ENCODE measurements at regions not wholly inside any gene's neighbourhood (a gene's known extent, or its start where the extent isn't known, plus 50 kb on each side); places are given as distances from the start of the nearest gene placed in this dataset.

DNA sequence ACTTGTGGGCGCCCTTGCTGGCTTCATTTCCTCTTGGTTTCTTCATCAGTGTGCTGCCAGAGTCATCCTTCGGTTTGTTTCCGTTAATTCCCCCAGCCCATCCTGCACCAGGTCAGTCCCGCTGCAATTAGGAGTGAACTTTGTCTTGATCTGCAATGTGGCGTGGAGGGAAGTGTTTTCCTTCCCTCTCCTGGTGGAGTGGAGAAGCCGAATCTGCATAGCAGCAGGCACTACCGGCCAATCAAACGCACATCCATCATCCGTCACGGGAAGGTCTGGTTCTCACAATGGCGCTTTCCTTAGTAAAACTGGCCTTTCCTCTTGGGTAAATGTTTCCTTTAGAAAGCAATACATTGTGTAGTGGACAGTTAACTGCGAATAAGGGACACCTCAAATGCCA lies 337.5 kb downstream of the CXCL12 start:
- no peaks in the 10 kb centered on the region for H3F3A ChIP-seq (ENCODE audit: insufficient read depth, low read length)
- H3K4me1 ChIP-seq (ENCODE audit: low read length) = no peaks in the 10 kb centered on the region
- H3K27ac ChIP-seq (ENCODE audit: low read length) = no peak overlapping the region
- no peaks in the 10 kb centered on the region for H3K9me3 ChIP-seq (replicated peaks; ENCODE audit: insufficient read depth, low read length)
- no peak overlapping the region for H3K4me3 ChIP-seq (ENCODE audit: low read length)
- no peak overlapping the region for H2AFZ ChIP-seq (ENCODE audit: low read length)
- no peaks in the 10 kb centered on the region for H3K36me3 ChIP-seq (replicated peaks; ENCODE audit: insufficient read depth, low read length)
- H4K20me1 ChIP-seq (ENCODE audit: insufficient read depth, low read length) = no peaks in the 10 kb centered on the region
- H3K9ac ChIP-seq (ENCODE audit: low read length) = no peak overlapping the region
- no peak overlapping the region for H3K4me2 ChIP-seq (ENCODE audit: low read depth, low read length)
- H3K79me2 ChIP-seq (ENCODE audit: low read length) = no peaks in the 10 kb centered on the region
- H3K9me2 ChIP-seq (replicated peaks; ENCODE audit: insufficient read depth, low read length) = no peaks in the 10 kb centered on the region
- no peak for DNase-seq
- no peaks in the 10 kb centered on the region for H3K27me3 ChIP-seq (replicated peaks; ENCODE audit: insufficient read depth, low read length)
- TF ChIP-seq EZH2 (optimal IDR thresholded peaks at IDR 0.05; ENCODE audit: low read depth, low read length) (no peak), EZH2phosphoT487 (IDR thresholded peaks at IDR 0.05; ENCODE audit: low read length) (no peak)
- TF ChIP-seq, protein P1, sequence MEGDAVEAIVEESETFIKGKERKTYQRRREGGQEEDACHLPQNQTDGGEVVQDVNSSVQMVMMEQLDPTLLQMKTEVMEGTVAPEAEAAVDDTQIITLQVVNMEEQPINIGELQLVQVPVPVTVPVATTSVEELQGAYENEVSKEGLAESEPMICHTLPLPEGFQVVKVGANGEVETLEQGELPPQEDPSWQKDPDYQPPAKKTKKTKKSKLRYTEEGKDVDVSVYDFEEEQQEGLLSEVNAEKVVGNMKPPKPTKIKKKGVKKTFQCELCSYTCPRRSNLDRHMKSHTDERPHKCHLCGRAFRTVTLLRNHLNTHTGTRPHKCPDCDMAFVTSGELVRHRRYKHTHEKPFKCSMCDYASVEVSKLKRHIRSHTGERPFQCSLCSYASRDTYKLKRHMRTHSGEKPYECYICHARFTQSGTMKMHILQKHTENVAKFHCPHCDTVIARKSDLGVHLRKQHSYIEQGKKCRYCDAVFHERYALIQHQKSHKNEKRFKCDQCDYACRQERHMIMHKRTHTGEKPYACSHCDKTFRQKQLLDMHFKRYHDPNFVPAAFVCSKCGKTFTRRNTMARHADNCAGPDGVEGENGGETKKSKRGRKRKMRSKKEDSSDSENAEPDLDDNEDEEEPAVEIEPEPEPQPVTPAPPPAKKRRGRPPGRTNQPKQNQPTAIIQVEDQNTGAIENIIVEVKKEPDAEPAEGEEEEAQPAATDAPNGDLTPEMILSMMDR (IDR thresholded peaks at IDR 0.05; ENCODE audit: low read length) = no peak

DNA sequence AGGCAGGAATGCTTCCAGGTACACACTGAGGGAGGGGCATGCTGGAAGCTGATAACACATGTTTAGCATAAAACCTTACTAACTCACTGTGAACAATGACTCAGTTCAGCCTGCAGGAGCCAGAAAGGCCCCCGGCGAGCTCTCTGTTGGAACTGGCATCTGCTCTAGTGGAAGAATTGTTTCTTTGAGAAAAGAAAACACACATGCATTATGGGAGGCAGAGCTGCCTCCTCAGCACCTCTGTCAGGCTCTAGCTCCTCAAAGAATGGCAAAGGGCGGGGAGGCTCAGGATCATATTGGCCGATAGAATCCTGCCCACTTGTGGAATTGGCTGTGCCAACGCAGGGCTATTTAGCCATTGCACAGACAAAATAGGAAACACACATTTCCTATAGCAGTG lies 338.3 kb downstream of the CXCL12 start:
- no peaks in the 10 kb centered on the region for H3K4me1 ChIP-seq (ENCODE audit: low read length)
- TF ChIP-seq, protein P1 (IDR thresholded peaks at IDR 0.05; ENCODE audit: low read length) = no peak
- TF ChIP-seq EZH2phosphoT487 (IDR thresholded peaks at IDR 0.05; ENCODE audit: low read length) (no peak), EZH2 (optimal IDR thresholded peaks at IDR 0.05; ENCODE audit: low read depth, low read length) (no peak)
- no peaks in the 10 kb centered on the region for H3K9me3 ChIP-seq (replicated peaks; ENCODE audit: insufficient read depth, low read length)
- no peak overlapping the region for H3K9ac ChIP-seq (ENCODE audit: low read length)
- no peaks in the 10 kb centered on the region for H4K20me1 ChIP-seq (ENCODE audit: insufficient read depth, low read length)
- no peaks in the 10 kb centered on the region for H3F3A ChIP-seq (ENCODE audit: insufficient read depth, low read length)
- H3K27ac ChIP-seq (ENCODE audit: low read length) = no peak overlapping the region
- no peak overlapping the region for H3K4me2 ChIP-seq (ENCODE audit: low read depth, low read length)
- no peaks in the 10 kb centered on the region for H3K27me3 ChIP-seq (replicated peaks; ENCODE audit: insufficient read depth, low read length)
- no peak for DNase-seq
- H3K36me3 ChIP-seq (replicated peaks; ENCODE audit: insufficient read depth, low read length) = no peaks in the 10 kb centered on the region
- no peak overlapping the region for H2AFZ ChIP-seq (ENCODE audit: low read length)
- no peaks in the 10 kb centered on the region for H3K79me2 ChIP-seq (ENCODE audit: low read length)
- H3K4me3 ChIP-seq (ENCODE audit: low read length) = no peak overlapping the region
- H3K9me2 ChIP-seq (replicated peaks; ENCODE audit: insufficient read depth, low read length) = no peaks in the 10 kb centered on the region

DNA sequence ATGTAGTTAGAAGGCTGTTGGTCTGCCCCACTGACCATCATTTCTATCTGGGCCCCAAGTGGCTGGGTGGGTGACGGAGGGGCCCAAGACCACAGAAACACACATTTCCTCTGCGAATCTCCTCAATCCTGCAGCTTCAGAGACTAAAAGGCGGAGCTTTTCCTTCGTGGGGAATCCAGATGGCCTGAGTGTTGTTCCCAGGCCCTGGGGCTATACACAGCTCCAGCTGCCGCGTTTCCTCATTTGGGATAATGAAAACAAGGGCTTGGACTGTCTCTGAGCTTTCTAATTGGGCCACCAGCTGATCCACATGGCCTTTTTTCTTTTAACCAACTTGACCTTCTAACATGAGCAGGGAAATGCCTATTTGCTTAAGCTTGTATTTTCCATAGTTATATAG lies 339.9 kb downstream of the CXCL12 start:
- Histone ChIP-seq H3F3A (ENCODE audit: insufficient read depth, low read length) (no peaks in the 10 kb centered on the region), H4K20me1 (ENCODE audit: insufficient read depth, low read length) (no peaks in the 10 kb centered on the region), H3K4me1 (ENCODE audit: low read length) (no peaks in the 10 kb centered on the region), H3K4me2 (ENCODE audit: low read depth, low read length) (no peak overlapping the region), H3K79me2 (ENCODE audit: low read length) (no peaks in the 10 kb centered on the region), H3K4me3 (ENCODE audit: low read length) (no peak overlapping the region), H3K27me3 (replicated peaks; ENCODE audit: insufficient read depth, low read length) (no peaks in the 10 kb centered on the region), H3K9me2 (replicated peaks; ENCODE audit: insufficient read depth, low read length) (no peaks in the 10 kb centered on the region), H3K36me3 (replicated peaks; ENCODE audit: insufficient read depth, low read length) (no peaks in the 10 kb centered on the region), H3K9me3 (replicated peaks; ENCODE audit: insufficient read depth, low read length) (no peaks in the 10 kb centered on the region), H2AFZ (ENCODE audit: low read length) (no peak overlapping the region), H3K27ac (ENCODE audit: low read length) (no peak overlapping the region), H3K9ac (ENCODE audit: low read length) (no peak overlapping the region)
- no peak for DNase-seq
- TF ChIP-seq, protein P1 (IDR thresholded peaks at IDR 0.05; ENCODE audit: low read length) = no peak
- no peak for TF ChIP-seq EZH2 (optimal IDR thresholded peaks at IDR 0.05; ENCODE audit: low read depth, low read length)
- TF ChIP-seq EZH2phosphoT487 (IDR thresholded peaks at IDR 0.05; ENCODE audit: low read length) = no peak
